ENCODE measurements at regions not wholly inside any gene's neighbourhood (a gene's known extent, or its start where the extent isn't known, plus 50 kb on each side); places are given as distances from the start of the nearest gene placed in this dataset.
"Not testable (repeated sequence)": the region's sequence is repeated elsewhere in the genome, so short reads cannot be mapped to it uniquely, and the experiment has no call there.

DNA sequence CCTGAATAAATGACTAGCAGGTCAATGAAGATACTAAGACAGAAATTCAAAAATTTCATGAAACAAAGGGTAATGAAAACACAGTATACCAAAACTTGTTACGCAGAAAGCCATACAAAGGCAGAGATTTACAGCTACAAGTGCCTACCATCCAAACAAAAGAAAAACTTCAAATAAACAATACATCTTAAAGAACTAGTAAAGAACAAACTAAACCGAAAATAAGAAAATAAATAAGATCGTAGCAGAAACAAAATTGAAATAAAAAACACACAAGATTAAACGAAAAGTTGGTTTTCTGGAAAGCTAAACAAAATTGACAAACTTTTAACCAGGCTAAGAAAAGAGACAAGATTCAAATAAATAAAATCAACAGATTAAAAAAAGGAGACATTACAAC lies 51.5 kb downstream of the VPREB1 start:
- DNase-seq, result not testable (repeated sequence)

DNA sequence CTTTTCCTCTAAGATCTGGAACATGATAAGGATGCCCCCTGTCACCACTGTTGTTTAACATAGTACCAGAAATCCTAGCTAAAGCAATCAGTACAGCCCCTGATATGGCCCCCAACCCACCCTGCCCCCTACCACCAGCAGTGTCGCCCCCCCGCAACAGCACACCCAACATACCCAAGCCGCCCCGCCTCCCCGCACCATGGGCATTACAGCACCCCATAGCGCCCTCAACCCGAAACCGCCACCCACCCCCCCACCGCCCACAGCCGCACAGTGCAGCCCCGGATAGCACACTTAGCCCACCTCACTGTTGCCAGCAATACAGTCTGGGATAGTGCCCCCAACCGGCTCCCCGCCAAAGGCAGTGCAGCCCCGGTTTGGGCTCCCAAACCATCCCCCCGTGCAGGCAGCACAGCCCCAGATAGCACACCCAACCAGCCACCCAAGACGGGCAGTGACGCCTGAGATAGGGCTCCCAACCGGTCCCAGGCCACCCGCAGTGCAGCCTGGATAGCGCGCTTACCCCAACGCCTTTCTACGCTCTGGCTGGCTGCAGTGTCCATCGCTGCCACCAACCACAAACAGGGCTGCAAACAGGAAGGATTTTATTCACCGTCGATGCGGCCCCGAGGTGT lies 52.7 kb downstream of the VPREB1 start:
- not testable (repeated sequence) for DNase-seq

GRCh38 chr22:22297794-22298653 lies 53.4 kb downstream of the VPREB1 start:
- peak; percentile 31 for DNase-seq

- DNase-seq, result not testable (repeated sequence)
These were observed 54.0 kb downstream of the VPREB1 start for GRCh38 chr22:22298654-22299009.

DNA sequence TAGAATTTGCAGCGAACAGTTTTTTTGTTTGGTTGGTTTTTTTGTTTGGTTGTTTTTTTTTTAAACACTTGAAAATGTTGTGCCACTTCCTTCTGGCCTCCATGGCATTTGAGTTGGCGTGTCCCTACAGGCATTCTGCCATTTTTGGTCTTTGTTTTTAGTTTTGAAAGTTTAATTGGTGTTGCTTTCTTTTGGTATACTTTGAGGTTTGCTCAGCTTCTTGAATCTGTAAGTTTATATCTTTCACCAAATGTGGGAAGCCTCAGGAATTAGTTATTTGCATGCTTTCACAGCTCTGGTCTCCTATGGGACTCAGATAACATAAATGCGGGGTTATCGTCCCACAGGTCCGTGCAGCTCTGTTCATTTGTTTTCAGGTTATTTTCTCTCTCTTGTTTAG lies 55.9 kb downstream of the VPREB1 start:
- DNase-seq, result not testable (repeated sequence)

DNA sequence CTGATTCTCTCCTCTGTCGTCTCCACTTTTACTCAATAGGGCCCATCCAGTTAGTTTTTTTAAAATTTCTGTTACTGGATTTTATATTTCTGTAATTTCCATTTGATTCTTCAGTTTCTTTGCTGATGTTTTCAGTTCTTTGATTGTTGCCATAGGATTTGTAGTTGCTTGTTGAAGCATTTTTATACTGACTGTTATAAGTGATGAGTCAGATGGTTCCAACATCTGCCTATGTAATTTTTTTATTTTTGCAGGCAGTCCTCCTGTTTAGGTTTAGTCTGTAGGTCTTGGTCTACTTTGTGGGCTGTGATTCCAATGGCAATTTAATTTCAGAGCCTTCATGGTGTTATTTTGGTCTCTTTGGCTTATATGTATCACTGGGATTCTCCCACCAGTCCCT lies 56.4 kb downstream of the VPREB1 start:
- not testable (repeated sequence) for DNase-seq

DNA sequence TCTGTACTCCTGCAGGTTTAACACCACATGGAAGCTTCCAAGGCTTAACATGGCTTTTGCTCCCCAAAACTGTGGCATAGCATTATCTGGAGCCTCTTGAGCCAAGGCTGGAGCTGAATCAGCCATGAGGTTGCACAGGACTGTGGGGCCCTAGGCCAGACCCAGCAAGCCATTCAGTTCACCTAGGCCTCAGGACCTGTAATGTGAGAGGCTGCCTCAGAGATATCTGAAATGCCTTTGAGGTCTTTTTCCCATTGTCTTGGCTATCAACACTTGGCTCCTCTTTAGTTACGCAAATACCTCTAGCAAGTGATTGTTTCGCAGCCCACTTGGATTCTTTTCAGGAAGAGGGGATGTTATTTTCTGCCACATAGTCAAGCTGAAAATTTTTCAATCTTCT lies 72.0 kb downstream of the VPREB1 start:
- DNase-seq, result no peak

GRCh38 chr22:22318723-22319465 lies 74.3 kb downstream of the VPREB1 start:
- no peak for DNase-seq

DNA sequence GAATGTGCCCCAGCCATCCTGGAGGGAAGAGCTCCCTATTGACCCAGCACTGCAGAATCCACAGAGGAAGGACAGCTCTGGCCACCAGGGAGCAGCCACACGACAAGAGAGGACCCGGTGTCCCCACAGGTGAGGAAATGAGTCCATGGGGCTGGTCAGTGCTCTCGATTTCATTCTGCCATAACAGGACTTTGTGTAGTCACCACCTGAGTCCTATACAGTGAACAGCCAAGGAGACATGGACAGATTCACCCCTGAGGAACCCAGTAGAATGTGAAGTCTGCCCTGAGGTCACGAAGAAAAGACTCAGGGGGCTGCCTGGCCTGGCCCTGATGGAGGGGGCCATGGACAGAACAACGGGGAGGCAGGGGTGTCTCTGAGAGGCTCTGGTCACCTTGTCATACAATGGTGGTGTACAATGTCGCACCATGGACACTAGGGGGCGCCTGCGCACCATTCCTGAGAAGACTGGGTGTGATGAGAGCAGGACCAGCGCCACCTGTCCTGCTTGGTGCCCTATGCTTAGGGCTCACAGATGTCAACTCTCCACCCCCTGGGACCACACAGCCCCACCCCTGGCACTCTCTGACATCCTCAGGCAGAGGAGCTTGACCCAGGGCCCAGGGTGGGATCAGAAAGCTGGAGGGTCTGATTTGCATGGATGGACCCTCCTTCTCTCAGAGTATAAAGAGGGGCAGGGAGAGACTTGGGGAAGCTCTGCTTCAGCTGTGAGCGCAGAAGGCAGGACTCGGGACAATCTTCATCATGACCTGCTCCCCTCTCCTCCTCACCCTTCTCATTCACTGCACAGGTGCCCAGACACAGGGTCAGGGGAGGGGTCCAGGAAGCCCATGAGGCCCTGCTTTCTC lies 77.4 kb downstream of the VPREB1 start:
- DNase-seq, result peak; percentile 14

- DNase-seq, result no peak
These were observed 78.2 kb downstream of the VPREB1 start for GRCh38 chr22:22322792-22323191.

DNA sequence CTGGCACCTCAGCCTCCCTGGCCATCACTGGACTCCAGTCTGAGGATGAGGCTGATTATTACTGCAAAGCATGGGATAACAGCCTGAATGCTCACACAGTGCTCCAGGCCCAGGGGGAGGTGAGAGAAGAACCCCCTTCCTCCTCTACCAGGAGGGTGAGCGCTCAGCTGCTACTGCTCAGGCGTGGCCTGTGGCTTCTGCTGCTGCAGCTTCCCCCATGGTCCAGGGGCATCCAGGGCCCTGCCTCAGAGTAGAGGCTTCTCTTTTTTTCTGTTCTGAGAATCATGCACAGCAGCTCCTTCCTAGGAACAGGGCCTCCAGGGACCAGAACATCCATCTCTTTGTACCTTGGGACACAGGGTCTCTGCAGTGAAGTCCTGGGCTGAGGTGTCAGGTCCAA lies 83.1 kb downstream of the VPREB1 start:
- no peak for DNase-seq

GRCh38 chr22:22329792-22330191 lies 85.2 kb downstream of the VPREB1 start:
- DNase-seq, result no peak

DNA sequence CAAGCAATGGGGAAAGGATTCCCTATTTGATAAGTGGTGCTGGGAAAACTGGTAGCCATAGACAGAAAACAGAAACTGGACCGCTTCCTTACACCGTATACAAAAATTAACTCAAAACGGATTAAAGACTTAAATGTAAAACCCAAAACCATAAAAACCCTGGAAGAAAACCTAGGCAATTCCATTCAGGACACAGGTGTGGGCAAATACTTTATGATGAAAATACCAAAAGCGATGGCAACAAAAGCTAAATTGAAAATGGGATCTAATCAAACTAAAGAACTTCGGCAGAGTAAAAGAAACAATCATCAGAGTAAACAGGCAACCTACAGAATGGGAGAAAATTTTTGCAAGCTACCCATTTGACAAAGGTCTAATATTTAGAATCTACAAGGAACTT lies 91.1 kb downstream of the VPREB1 start:
- not testable (repeated sequence) for DNase-seq

- not testable (repeated sequence) for DNase-seq
These were observed 91.7 kb downstream of the VPREB1 start for GRCh38 chr22:22336333-22336732.

DNA sequence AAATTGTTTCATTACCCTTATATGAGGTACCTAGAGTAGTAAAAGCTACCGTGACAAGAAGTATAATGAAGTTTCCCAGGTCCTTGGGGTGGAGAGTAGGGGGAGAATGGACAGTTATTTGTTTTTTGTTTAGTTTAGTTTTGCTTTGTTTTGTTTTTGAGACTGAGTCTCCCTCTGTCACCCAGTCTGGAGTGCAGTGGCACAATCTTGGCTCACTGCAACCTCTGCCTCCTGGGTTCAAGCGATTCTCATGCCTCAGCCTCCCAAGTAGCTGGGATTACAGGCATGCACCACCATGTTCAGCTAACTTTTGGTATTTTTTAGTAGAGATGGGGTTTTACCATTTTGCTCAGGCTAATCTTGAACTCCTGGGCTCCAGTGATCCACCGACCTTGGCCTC lies 94.2 kb downstream of the VPREB1 start:
- not testable (repeated sequence) for DNase-seq

DNA sequence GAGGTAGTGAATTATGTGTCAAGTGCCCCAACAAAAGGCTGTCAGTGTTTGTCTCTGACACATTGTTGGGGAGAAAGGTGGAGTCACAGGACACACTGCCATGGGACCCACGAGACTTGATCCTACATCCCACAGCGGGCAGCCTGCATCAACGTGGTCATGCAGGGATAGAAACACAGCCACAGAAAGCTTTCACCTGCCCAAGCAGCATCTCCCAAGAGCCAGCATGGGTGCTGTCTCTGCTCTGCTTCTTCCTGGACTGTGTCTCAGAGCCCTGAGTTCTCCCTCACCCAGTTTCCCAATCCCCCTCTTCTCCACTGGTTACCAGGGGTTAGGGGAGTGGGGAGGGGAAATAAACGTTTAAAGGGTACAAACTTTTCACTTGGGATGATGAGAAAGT lies 97.2 kb downstream of the VPREB1 start:
- no peak for DNase-seq

DNA sequence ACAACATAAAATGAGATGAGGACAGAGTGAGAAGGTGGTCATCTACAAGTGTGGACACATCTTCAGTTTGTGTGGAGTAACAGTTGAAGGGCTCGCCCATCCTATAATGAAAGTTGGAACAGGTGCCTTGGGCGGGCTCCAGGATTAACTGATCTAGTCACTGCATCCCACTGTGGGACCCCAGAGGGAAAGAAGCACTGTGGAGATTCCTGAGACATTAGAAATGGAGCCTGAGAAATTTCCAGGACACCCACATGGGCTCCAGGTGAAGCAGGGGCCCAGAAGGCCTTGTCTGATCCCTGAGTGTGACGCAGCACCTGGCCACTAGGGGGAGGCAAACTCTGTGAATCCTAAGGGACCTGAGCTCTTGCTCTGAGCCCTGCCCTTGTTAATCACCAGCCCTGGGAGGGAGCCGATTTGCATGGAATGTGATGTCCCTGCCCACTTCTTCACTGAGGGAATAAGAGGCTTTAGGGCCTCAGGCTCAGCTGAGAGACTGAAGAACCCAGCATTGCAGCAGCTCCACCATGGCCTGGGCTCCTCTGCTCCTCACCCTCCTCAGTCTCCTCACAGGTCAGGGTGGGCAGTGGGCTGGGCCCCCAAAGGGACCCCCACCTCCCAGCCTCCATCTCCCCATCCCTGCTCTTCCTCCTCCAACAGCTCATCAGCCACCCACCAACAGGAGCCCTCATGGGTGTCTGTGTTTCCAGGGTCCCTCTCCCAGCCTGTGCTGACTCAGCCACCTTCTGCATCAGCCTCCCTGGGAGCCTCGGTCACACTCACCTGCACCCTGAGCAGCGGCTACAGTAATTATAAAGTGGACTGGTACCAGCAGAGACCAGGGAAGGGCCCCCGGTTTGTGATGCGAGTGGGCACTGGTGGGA lies 98.4 kb downstream of the VPREB1 start:
- DNase-seq, result peak; percentile 63

DNA sequence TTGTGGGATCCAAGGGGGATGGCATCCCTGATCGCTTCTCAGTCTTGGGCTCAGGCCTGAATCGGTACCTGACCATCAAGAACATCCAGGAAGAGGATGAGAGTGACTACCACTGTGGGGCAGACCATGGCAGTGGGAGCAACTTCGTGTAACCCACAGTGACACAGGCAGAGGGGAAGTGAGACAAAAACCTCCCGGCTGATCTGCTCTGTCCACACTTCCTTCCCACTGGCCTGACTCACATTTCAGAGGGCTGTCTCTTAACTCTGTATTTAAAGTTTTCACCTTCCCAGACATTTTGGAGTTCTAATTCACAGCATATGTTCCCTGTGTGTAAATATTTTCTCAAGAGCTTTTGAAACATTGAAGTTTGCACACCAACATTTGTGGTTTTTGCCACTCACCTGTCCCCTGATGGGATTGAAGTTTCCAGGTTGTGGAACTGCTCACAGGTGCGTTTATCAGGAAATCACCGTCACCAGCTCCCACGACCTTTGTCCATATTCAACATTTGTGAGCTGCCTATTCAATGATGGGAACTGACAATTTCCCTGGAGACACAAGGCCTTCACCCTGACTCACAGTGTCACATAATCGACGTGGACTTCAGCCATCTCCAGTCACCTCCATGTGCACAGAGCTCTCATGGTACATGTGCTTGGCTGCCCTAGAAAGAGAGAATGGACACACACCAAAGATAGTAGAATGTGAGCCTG lies 99.2 kb downstream of the VPREB1 start:
- DNase-seq, result no peak

- no peak for DNase-seq
These were observed 99.8 kb downstream of the VPREB1 start for GRCh38 chr22:22344430-22344829.

- no peak for DNase-seq
These were observed 101.2 kb downstream of the VPREB1 start for GRCh38 chr22:22345781-22346180.

All from NCI-H526 treated with DMSO at 0.1 percent for 48 hours (cell line).